ENCODE measurements at regions not wholly inside any gene's neighbourhood (a gene's known extent, or its start where the extent isn't known, plus 50 kb on each side); places are given as distances from the start of the nearest gene placed in this dataset.

DNA sequence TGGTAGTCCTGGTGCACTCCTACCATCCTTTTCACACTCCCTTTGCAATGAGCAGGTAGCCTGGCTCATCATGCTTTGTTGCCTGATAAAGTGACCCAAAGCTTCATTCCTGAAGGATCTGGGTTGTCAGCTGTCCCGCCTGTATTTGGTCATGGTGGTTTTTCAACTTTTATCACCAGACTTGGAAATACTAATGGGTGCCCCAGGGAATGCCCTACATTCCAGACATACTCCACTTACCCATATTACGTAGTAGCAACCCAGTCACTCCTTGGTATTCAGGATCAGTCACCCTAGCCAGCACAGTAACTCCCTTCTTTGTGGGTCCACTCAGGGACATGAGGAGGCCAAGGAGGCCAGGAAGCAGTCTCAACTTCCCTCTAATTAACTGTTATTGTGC lies 199.2 kb downstream of the MAFB start:
- TF ChIP-seq, protein P1, sequence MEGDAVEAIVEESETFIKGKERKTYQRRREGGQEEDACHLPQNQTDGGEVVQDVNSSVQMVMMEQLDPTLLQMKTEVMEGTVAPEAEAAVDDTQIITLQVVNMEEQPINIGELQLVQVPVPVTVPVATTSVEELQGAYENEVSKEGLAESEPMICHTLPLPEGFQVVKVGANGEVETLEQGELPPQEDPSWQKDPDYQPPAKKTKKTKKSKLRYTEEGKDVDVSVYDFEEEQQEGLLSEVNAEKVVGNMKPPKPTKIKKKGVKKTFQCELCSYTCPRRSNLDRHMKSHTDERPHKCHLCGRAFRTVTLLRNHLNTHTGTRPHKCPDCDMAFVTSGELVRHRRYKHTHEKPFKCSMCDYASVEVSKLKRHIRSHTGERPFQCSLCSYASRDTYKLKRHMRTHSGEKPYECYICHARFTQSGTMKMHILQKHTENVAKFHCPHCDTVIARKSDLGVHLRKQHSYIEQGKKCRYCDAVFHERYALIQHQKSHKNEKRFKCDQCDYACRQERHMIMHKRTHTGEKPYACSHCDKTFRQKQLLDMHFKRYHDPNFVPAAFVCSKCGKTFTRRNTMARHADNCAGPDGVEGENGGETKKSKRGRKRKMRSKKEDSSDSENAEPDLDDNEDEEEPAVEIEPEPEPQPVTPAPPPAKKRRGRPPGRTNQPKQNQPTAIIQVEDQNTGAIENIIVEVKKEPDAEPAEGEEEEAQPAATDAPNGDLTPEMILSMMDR (IDR thresholded peaks at IDR 0.05; ENCODE audit: extremely low read depth, missing control alignments) = no peak
- DNase-seq (ENCODE audit: low spot score) = no peak

DNA sequence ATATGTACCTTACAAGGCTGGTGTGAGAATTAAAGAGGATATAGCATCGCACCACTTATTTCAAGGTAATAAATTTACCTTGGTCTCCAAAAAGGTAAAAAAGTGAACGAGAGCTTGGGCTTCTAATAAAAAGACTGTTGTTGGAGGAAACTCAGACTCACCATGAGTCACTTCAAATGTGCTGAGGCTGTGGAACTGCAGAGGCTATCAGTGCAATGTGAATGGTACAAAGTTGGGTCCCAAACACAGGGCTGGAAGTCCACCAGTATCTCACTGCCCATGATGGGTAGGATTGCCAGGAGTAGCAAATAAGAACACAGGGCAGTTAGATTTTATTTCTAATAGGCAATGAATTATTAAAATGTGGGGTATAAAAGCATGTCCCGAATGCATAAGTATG lies 200.6 kb downstream of the MAFB start:
- no peak for DNase-seq (ENCODE audit: low spot score)
- TF ChIP-seq, protein P1 (IDR thresholded peaks at IDR 0.05; ENCODE audit: extremely low read depth, missing control alignments) = no peak

DNA sequence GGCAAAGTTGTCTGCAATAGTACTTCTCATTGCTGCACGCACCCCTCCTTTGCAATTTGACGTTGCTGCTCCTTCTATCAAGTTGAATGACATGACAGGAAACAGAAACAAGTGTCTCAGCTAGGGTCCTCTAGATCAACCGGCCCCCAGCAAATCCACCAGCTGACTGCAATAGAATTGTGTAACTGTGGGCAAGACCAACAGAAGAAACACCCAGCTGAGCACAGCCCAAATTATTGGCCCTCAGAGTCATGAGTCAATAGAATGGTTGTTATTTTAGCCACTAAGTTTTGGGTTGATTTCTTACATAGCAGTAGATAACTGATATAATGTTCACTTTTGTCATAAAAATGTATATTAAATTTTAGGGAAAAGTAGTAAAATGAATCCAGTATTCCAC lies 202.7 kb downstream of the MAFB start:
- TF ChIP-seq, protein P1 (IDR thresholded peaks at IDR 0.05; ENCODE audit: extremely low read depth, missing control alignments) = no peak
- no peak for DNase-seq (ENCODE audit: low spot score)

DNA sequence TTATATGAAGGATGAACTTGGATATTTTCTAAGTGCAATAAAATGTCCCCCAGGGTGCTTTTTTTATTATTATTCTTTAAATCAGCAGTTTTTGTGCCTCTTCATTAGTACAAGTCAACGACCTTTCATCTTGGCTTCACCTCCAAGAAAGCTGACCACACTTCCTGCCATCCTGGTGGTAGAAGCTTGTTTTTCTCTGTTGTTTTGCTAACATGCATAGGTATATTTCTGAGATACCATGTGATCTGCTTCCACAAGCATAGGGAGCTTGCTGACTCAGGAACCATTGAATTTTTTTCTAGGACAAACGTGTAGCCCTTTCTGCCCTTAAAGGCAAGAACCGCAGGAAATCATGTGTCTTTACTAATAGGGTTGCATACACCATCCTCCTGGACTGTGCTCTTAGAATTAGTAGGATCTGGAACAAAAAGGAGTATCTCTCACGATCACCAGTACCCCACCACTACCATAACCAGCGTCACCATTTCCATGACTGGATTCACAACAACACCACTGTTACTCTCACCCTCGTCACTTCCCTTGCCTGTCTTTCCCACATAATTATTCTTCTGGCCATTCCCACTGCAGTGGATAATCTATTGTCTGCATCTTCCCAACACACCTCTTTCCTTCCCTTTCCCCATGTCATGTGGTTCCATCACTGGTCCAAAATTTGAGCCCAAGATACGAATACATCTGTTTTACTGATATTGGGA lies 207.1 kb downstream of the MAFB start:
- no peak for DNase-seq (ENCODE audit: low spot score)
- TF ChIP-seq, protein P1 (IDR thresholded peaks at IDR 0.05; ENCODE audit: extremely low read depth, missing control alignments) = no peak

DNA sequence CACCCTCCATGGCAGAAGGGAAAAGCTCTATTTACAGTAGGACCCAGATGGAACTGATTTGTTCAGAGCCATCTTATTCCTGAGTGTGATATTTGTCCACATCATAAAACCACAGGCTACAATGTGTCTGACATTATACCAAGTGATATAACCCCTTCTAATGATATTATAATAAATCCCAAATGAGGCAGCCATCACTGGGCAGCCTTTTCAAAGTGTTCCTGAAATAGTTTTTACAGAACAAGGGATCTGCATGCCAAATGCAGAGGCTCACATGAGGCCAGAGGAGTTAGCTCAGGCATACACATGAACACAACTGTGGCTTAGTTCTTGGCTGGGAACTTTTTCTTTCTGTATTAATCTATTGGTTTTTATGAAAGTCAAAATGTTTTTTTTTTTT lies 207.7 kb downstream of the MAFB start:
- no peak for DNase-seq (ENCODE audit: low spot score)

DNA sequence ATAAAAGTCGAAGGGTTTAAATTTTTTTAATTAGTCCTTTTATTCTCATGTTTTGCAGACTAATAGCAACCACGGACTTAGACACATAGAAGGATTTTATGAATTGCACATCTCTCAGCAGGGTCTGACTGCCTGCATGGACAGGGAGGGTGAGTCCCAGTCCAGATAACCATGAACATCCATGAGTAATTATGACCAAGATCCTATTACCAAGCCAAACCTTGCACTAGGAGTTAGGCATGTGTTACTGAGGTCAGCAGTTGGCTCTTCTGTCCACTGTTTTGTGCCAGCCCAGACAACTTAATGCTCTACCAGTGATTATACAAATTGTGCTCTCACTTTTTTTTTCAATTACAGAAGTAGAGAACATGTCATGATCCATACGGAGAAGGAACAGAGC lies 211.2 kb downstream of the MAFB start:
- TF ChIP-seq, protein P1 (IDR thresholded peaks at IDR 0.05; ENCODE audit: extremely low read depth, missing control alignments) = no peak
- no peak for DNase-seq (ENCODE audit: low spot score)

More for the DNA sequence above, 207.7 kb downstream of the MAFB start:
- TF ChIP-seq, protein P1 (IDR thresholded peaks at IDR 0.05; ENCODE audit: extremely low read depth, missing control alignments) = no peak

DNA sequence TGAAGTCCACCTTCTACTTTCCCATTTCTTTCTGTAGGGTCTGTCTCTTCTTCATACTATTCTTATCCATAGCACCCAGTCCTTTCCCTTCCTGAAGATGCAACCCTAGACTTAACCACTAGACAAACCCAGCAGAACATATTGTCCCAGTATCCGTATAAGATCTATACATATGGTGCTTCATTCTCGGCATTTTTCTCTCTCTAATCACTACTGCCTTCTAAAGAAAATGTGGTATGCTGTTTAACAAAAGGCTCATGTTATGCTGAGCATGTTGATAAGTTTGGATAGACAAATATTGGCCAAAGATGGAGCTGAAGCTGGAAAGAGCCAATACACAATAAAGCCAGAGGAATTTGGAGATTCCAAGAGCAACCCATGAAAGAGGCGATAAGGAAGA lies 212.6 kb downstream of the MAFB start:
- TF ChIP-seq, protein P1 (IDR thresholded peaks at IDR 0.05; ENCODE audit: extremely low read depth, missing control alignments) = no peak
- DNase-seq (ENCODE audit: low spot score) = no peak
